Neuron (in vitro differentiated cells): ENCODE measurements at regions not wholly inside any gene's neighbourhood (a gene's known extent, or its start where the extent isn't known, plus 50 kb on each side); places are given as distances from the start of the nearest gene placed in this dataset.
A peak's percentile ranks its signal among the peaks of the same experiment; 100 is the strongest.

Source experiments
- H2AFZ ChIP-seq: one replicate; pipeline ENCODE4 v1.6.1; 2013; ENCODE audit warnings: low read depth, mild to moderate bottlenecking, inconsistent platforms, low read length, moderate library complexity
- H3K27me3 ChIP-seq: one replicate; pipeline ENCODE4 v1.6.1; 2013; ENCODE audit warnings: low read length; ENCODE audit not compliant: insufficient read depth
- H3K36me3 ChIP-seq: one replicate; pipeline ENCODE4 v1.6.1; 2013; ENCODE audit warnings: low read length; ENCODE audit not compliant: insufficient read depth
- H3K4me1 ChIP-seq: one replicate; pipeline ENCODE4 v1.6.1; 2013; ENCODE audit warnings: low read length; ENCODE audit not compliant: insufficient read depth
- H3K4me3 ChIP-seq: 2 replicates; pipeline ENCODE4 v1.5.1; 2013; ENCODE audit warnings: mild to moderate bottlenecking, low read length, moderate library complexity
- H3K9me3 ChIP-seq: one replicate; pipeline ENCODE4 v1.6.1; 2013; ENCODE audit warnings: low read length

- H3K4me3 ChIP-seq, result no peak overlapping the region
- H2AFZ ChIP-seq, result no peak overlapping the region
- no peaks in the 10 kb centered on the region for H3K4me1 ChIP-seq
- H3K36me3 ChIP-seq, result no peaks in the 10 kb centered on the region
- H3K9me3 ChIP-seq, result peaks cover 2% of the 10 kb centered on the region
- no peaks in the 10 kb centered on the region for H3K27me3 ChIP-seq
These were observed 551.4 kb downstream of the TBC1D4 start for GRCh38 chr13:74930402-74931165.

GRCh38 chr13:74929436-74929835, 552.5 kb downstream of the TBC1D4 start:
- Histone ChIP-seq H3K4me3 (no peak overlapping the region), H3K4me1 (no peaks in the 10 kb centered on the region), H2AFZ (no peak overlapping the region), H3K9me3 (peaks cover 2% of the 10 kb centered on the region), H3K36me3 (no peaks in the 10 kb centered on the region), H3K27me3 (no peaks in the 10 kb centered on the region)

- Histone ChIP-seq H3K36me3 (no peaks in the 10 kb centered on the region), H2AFZ (no peak overlapping the region), H3K4me1 (no peaks in the 10 kb centered on the region), H3K4me3 (no peak overlapping the region), H3K9me3 (peaks cover 2% of the 10 kb centered on the region), H3K27me3 (no peaks in the 10 kb centered on the region)
These were observed 554.1 kb downstream of the TBC1D4 start for GRCh38 chr13:74927823-74928222.

GRCh38 chr13:74922963-74923362, 559.0 kb downstream of the TBC1D4 start:
- Histone ChIP-seq H2AFZ (no peak overlapping the region), H3K27me3 (no peaks in the 10 kb centered on the region), H3K9me3 (peaks cover 2% of the 10 kb centered on the region), H3K4me3 (no peak overlapping the region), H3K4me1 (peaks cover 9% of the 10 kb centered on the region), H3K36me3 (no peaks in the 10 kb centered on the region)

- peaks cover 9% of the 10 kb centered on the region for H3K4me1 ChIP-seq
- no peak overlapping the region for H2AFZ ChIP-seq
- no peaks in the 10 kb centered on the region for H3K9me3 ChIP-seq
- no peaks in the 10 kb centered on the region for H3K27me3 ChIP-seq
- no peak overlapping the region for H3K4me3 ChIP-seq
- H3K36me3 ChIP-seq, result no peaks in the 10 kb centered on the region
These were observed 560.6 kb downstream of the TBC1D4 start for GRCh38 chr13:74921326-74921725.

GRCh38 chr13:74920920-74921319, 561.0 kb downstream of the TBC1D4 start:
- peak overlapping the region; percentile 14 for H2AFZ ChIP-seq
- H3K4me3 ChIP-seq, result no peak overlapping the region
- no peaks in the 10 kb centered on the region for H3K27me3 ChIP-seq
- peaks cover 9% of the 10 kb centered on the region for H3K4me1 ChIP-seq
- no peaks in the 10 kb centered on the region for H3K36me3 ChIP-seq
- H3K9me3 ChIP-seq, result no peaks in the 10 kb centered on the region

GRCh38 chr13:74920361-74920760, 561.6 kb downstream of the TBC1D4 start:
- Histone ChIP-seq H2AFZ (peak overlapping the region; percentile 14), H3K4me1 (peaks cover 9% of the 10 kb centered on the region), H3K36me3 (no peaks in the 10 kb centered on the region), H3K4me3 (no peak overlapping the region), H3K9me3 (no peaks in the 10 kb centered on the region), H3K27me3 (no peaks in the 10 kb centered on the region)

GRCh38 chr13:74919914-74920313, 562.1 kb downstream of the TBC1D4 start:
- H3K4me1 ChIP-seq, result peaks cover 9% of the 10 kb centered on the region
- no peak overlapping the region for H2AFZ ChIP-seq

GRCh38 chr13:74912898-74913297, 569.1 kb downstream of the TBC1D4 start:
- no peak overlapping the region for H2AFZ ChIP-seq
- H3K4me1 ChIP-seq, result peaks cover under 1% of the 10 kb centered on the region
- no peaks in the 10 kb centered on the region for H3K9me3 ChIP-seq
- no peaks in the 10 kb centered on the region for H3K27me3 ChIP-seq
- no peak overlapping the region for H3K4me3 ChIP-seq
- no peaks in the 10 kb centered on the region for H3K36me3 ChIP-seq

More at GRCh38 chr13:74919914-74920313, 562.1 kb downstream of the TBC1D4 start:
- Histone ChIP-seq H3K4me3 (no peak overlapping the region), H3K27me3 (no peaks in the 10 kb centered on the region), H3K9me3 (no peaks in the 10 kb centered on the region), H3K36me3 (no peaks in the 10 kb centered on the region)

- H3K4me3 ChIP-seq, result no peak overlapping the region
- no peak overlapping the region for H2AFZ ChIP-seq
- H3K9me3 ChIP-seq, result no peaks in the 10 kb centered on the region
- no peaks in the 10 kb centered on the region for H3K27me3 ChIP-seq
- no peaks in the 10 kb centered on the region for H3K36me3 ChIP-seq
- peaks cover 6% of the 10 kb centered on the region for H3K4me1 ChIP-seq
These were observed 571.6 kb downstream of the TBC1D4 start for GRCh38 chr13:74910415-74910814.

- H3K4me3 ChIP-seq, result no peak overlapping the region
- H3K4me1 ChIP-seq, result peaks cover 6% of the 10 kb centered on the region
- H3K9me3 ChIP-seq, result no peaks in the 10 kb centered on the region
- H3K27me3 ChIP-seq, result no peaks in the 10 kb centered on the region
- no peak overlapping the region for H2AFZ ChIP-seq
- no peaks in the 10 kb centered on the region for H3K36me3 ChIP-seq
These were observed 574.2 kb downstream of the TBC1D4 start for GRCh38 chr13:74907788-74908187.

GRCh38 chr13:74904556-74904955, 577.4 kb downstream of the TBC1D4 start:
- Histone ChIP-seq H3K36me3 (no peaks in the 10 kb centered on the region), H3K9me3 (no peaks in the 10 kb centered on the region), H3K27me3 (no peaks in the 10 kb centered on the region), H3K4me3 (no peak overlapping the region), H3K4me1 (peaks cover 6% of the 10 kb centered on the region), H2AFZ (no peak overlapping the region)

- Histone ChIP-seq H3K9me3 (no peaks in the 10 kb centered on the region), H3K36me3 (no peaks in the 10 kb centered on the region), H2AFZ (no peak overlapping the region), H3K27me3 (no peaks in the 10 kb centered on the region), H3K4me3 (no peak overlapping the region), H3K4me1 (no peaks in the 10 kb centered on the region)
These were observed 586.8 kb downstream of the TBC1D4 start for GRCh38 chr13:74895042-74895796.
